ENCODE measurements at regions not wholly inside any gene's neighbourhood (a gene's known extent, or its start where the extent isn't known, plus 50 kb on each side); places are given as distances from the start of the nearest gene placed in this dataset.
"Not testable (repeated sequence)": the region's sequence is repeated elsewhere in the genome, so short reads cannot be mapped to it uniquely, and the experiment has no call there.

GRCh38 chr5:127216143-127216542 is 74.5 kb upstream of the MEGF10 start:
- intact Hi-C loops (cut with DNase I; ENCODE audit: low total_unique reads): no loop called here
- Histone ChIP-seq H3K4me1 (no peaks in the 10 kb centered on the region), H3K4me3 (no peak overlapping the region), H3K27ac (no peak overlapping the region), H3K9me3 (peaks cover 0 to 11% (median 0%) of the 10 kb centered on the region in 8 donors), H3K36me3 (no peaks in the 10 kb centered on the region), H3K27me3 (replicated peaks in 1 of 7) (peaks cover 0 to 4% (median 0%) of the 10 kb centered on the region in 7 donors)
- TF ChIP-seq CTCF (IDR thresholded peaks at IDR 0.05 in 8 of 11, conservative IDR thresholded peaks at IDR 0.05 in 3 of 11): no peak
- no peak for TF ChIP-seq POLR2A (IDR thresholded peaks at IDR 0.05)
- no peak for TF ChIP-seq POLR2AphosphoS5 (IDR thresholded peaks at IDR 0.05)
- WGBS, 5 donors: 81 to 87% (median 84%) methylated on average over 2 of the region's 2 CpGs
- no peak for DNase-seq

- intact Hi-C loops (cut with DNase I; ENCODE audit: low total_unique reads): no loop called here
- 83 to 97% (median 91%) methylated on average over 3 of the region's 3 CpGs for WGBS, 5 donors
These were observed 73.5 kb upstream of the MEGF10 start for GRCh38 chr5:127216898-127217675.

GRCh38 chr5:127221936-127222335 is 68.7 kb upstream of the MEGF10 start:
- intact Hi-C loops (cut with DNase I; ENCODE audit: low total_unique reads); H3K27me3 ChIP-seq (replicated peaks in 1 of 7); H3K4me3 ChIP-seq; H3K36me3 ChIP-seq; H3K27ac ChIP-seq; H3K4me1 ChIP-seq; H3K9me3 ChIP-seq; DNase-seq: not testable (repeated sequence)
- WGBS, 5 donors: 30 to 51% (median 47%) methylated on average over 1 of the region's 1 CpG

More at GRCh38 chr5:127216898-127217675, 73.5 kb upstream of the MEGF10 start:
- Histone ChIP-seq H3K27ac (no peak overlapping the region), H3K36me3 (no peaks in the 10 kb centered on the region), H3K9me3 (peaks cover 0 to 11% (median 0%) of the 10 kb centered on the region in 8 donors), H3K4me3 (no peak overlapping the region), H3K27me3 (replicated peaks in 1 of 7) (peaks cover 0 to 4% (median 0%) of the 10 kb centered on the region in 7 donors), H3K4me1 (no peaks in the 10 kb centered on the region)
- TF ChIP-seq POLR2AphosphoS5 (IDR thresholded peaks at IDR 0.05) (no peak), CTCF (IDR thresholded peaks at IDR 0.05 in 8 of 11, conservative IDR thresholded peaks at IDR 0.05 in 3 of 11) (no peak), POLR2A (IDR thresholded peaks at IDR 0.05) (no peak)
- no peak for DNase-seq

GRCh38 chr5:127222571-127223156 is 67.9 kb upstream of the MEGF10 start:
- H3K4me3 ChIP-seq; H3K27me3 ChIP-seq (replicated peaks in 1 of 7); H3K27ac ChIP-seq; intact Hi-C loops (cut with DNase I; ENCODE audit: low total_unique reads); H3K4me1 ChIP-seq; DNase-seq; H3K9me3 ChIP-seq; H3K36me3 ChIP-seq: not testable (repeated sequence)
- WGBS, 5 donors: 67 to 83% (median 79%) methylated on average over 1 of the region's 1 CpG

- intact Hi-C loops (cut with DNase I; ENCODE audit: low total_unique reads): no loop called here
- Histone ChIP-seq H3K4me3 (no peak overlapping the region), H3K36me3 (no peaks in the 10 kb centered on the region), H3K27ac (no peak overlapping the region), H3K4me1 (peaks cover 0 to 1% (median 0%) of the 10 kb centered on the region in 6 donors), H3K27me3 (replicated peaks in 1 of 7) (no peaks in the 10 kb centered on the region), H3K9me3 (no peaks in the 10 kb centered on the region)
- 70 to 85% (median 81%) methylated on average over 6 of the region's 6 CpGs for WGBS, 5 donors
- no peak for DNase-seq
- no peak for TF ChIP-seq CTCF (IDR thresholded peaks at IDR 0.05 in 8 of 11, conservative IDR thresholded peaks at IDR 0.05 in 3 of 11)
- TF ChIP-seq POLR2AphosphoS5 (IDR thresholded peaks at IDR 0.05): no peak
- TF ChIP-seq POLR2A (IDR thresholded peaks at IDR 0.05): no peak
These were observed 67.2 kb upstream of the MEGF10 start for GRCh38 chr5:127223256-127223974.
